ENCODE measurements at regions not wholly inside any gene's neighbourhood (a gene's known extent, or its start where the extent isn't known, plus 50 kb on each side); places are given as distances from the start of the nearest gene placed in this dataset.

- no peak for TF ChIP-seq CTCF (IDR thresholded peaks at IDR 0.05; ENCODE audit: low read depth, low read length)
- H3K4me3 ChIP-seq, result no peak overlapping the region
- no peaks in the 10 kb centered on the region for H3K4me1 ChIP-seq (ENCODE audit: low read depth)
- H3K27ac ChIP-seq, result no peak overlapping the region
- no peaks in the 10 kb centered on the region for H3K36me3 ChIP-seq
- H3K9me3 ChIP-seq (ENCODE audit: low read depth), result no peaks in the 10 kb centered on the region
- no peaks in the 10 kb centered on the region for H3K27me3 ChIP-seq
- no peak for DNase-seq (ENCODE audit: low read depth in 1 of 2, low spot score in 1 of 2)
Measured at GRCh38 chr15:26113296-26113695, 250.2 kb upstream of the ATP10A start.

GRCh38 chr15:26109203-26109602, 246.1 kb upstream of the ATP10A start:
- H3K27ac ChIP-seq, result no peak overlapping the region
- H3K4me1 ChIP-seq (ENCODE audit: low read depth), result no peaks in the 10 kb centered on the region
- TF ChIP-seq CTCF (IDR thresholded peaks at IDR 0.05; ENCODE audit: low read depth, low read length), result no peak
- H3K9me3 ChIP-seq (ENCODE audit: low read depth), result no peaks in the 10 kb centered on the region
- no peak overlapping the region for H3K4me3 ChIP-seq
- H3K36me3 ChIP-seq, result no peaks in the 10 kb centered on the region
- no peaks in the 10 kb centered on the region for H3K27me3 ChIP-seq
- no peak for DNase-seq (ENCODE audit: low read depth in 1 of 2, low spot score in 1 of 2)

GRCh38 chr15:26106556-26106955, 243.4 kb upstream of the ATP10A start:
- H3K36me3 ChIP-seq, result no peaks in the 10 kb centered on the region
- H3K9me3 ChIP-seq (ENCODE audit: low read depth), result no peaks in the 10 kb centered on the region
- no peak for DNase-seq (ENCODE audit: low read depth in 1 of 2, low spot score in 1 of 2)
- no peak overlapping the region for H3K4me3 ChIP-seq
- H3K4me1 ChIP-seq (ENCODE audit: low read depth), result no peaks in the 10 kb centered on the region
- no peaks in the 10 kb centered on the region for H3K27me3 ChIP-seq
- H3K27ac ChIP-seq, result no peak overlapping the region
- no peak for TF ChIP-seq CTCF (IDR thresholded peaks at IDR 0.05; ENCODE audit: low read depth, low read length)

GRCh38 chr15:26103002-26103404, 239.9 kb upstream of the ATP10A start:
- H3K27ac ChIP-seq, result no peak overlapping the region
- TF ChIP-seq CTCF (IDR thresholded peaks at IDR 0.05; ENCODE audit: low read depth, low read length), result no peak

GRCh38 chr15:26102365-26102764, 239.2 kb upstream of the ATP10A start:
- no peaks in the 10 kb centered on the region for H3K9me3 ChIP-seq (ENCODE audit: low read depth)
- no peak overlapping the region for H3K27ac ChIP-seq
- no peak for DNase-seq (ENCODE audit: low read depth in 1 of 2, low spot score in 1 of 2)
- no peaks in the 10 kb centered on the region for H3K4me1 ChIP-seq (ENCODE audit: low read depth)
- H3K27me3 ChIP-seq, result no peaks in the 10 kb centered on the region
- H3K4me3 ChIP-seq, result no peak overlapping the region
- H3K36me3 ChIP-seq, result no peaks in the 10 kb centered on the region
- no peak for TF ChIP-seq CTCF (IDR thresholded peaks at IDR 0.05; ENCODE audit: low read depth, low read length)

More at GRCh38 chr15:26103002-26103404, 239.9 kb upstream of the ATP10A start:
- H3K27me3 ChIP-seq, result no peaks in the 10 kb centered on the region
- no peaks in the 10 kb centered on the region for H3K9me3 ChIP-seq (ENCODE audit: low read depth)
- no peak overlapping the region for H3K4me3 ChIP-seq
- H3K36me3 ChIP-seq, result no peaks in the 10 kb centered on the region
- no peaks in the 10 kb centered on the region for H3K4me1 ChIP-seq (ENCODE audit: low read depth)
- no peak for DNase-seq (ENCODE audit: low read depth in 1 of 2, low spot score in 1 of 2)

- DNase-seq (ENCODE audit: low read depth in 1 of 2, low spot score in 1 of 2), result no peak
- Histone ChIP-seq H3K4me1 (ENCODE audit: low read depth) (no peaks in the 10 kb centered on the region), H3K27me3 (no peaks in the 10 kb centered on the region), H3K4me3 (no peak overlapping the region), H3K9me3 (ENCODE audit: low read depth) (no peaks in the 10 kb centered on the region), H3K36me3 (no peaks in the 10 kb centered on the region), H3K27ac (no peak overlapping the region)
- TF ChIP-seq CTCF (IDR thresholded peaks at IDR 0.05; ENCODE audit: low read depth, low read length), result no peak
Measured at GRCh38 chr15:26101443-26101842, 238.3 kb upstream of the ATP10A start.
